Fibroblast of lung (primary cell): ENCODE measurements at regions not wholly inside any gene's neighbourhood (a gene's known extent, or its start where the extent isn't known, plus 50 kb on each side); places are given as distances from the start of the nearest gene placed in this dataset.

Experiments used
- DNase-seq, 2 donors: peaks; one replicate each; pipeline versions ENCODE4 v3.0.0 to v3.0.0-alpha.2; 2010; ENCODE audit warnings: low read depth in 2 of 2
- H2AFZ ChIP-seq: 2 replicates; pipeline ENCODE4 v1.5.1; 2012; ENCODE audit warnings: low read length, control low read depth, inconsistent platforms
- H3K27ac ChIP-seq: 2 replicates; pipeline ENCODE4 v1.5.1; 2011; ENCODE audit warnings: low read length, control low read depth; ENCODE audit not compliant: insufficient read depth
- H3K27me3 ChIP-seq: 2 replicates; pipeline ENCODE4 v1.5.1; 2011; ENCODE audit warnings: mild to moderate bottlenecking, low read length; ENCODE audit not compliant: control insufficient read depth, insufficient read depth
- H3K36me3 ChIP-seq: 2 replicates; pipeline ENCODE4 v1.5.1; 2011; ENCODE audit warnings: low read length; ENCODE audit not compliant: control insufficient read depth, insufficient read depth
- H3K4me1 ChIP-seq: 2 replicates; pipeline ENCODE4 v1.5.1; 2011; ENCODE audit warnings: low read length; ENCODE audit not compliant: control insufficient read depth, insufficient read depth; ENCODE audit errors: extremely low read depth
- H3K4me2 ChIP-seq: 2 replicates; pipeline ENCODE4 v1.5.1; 2011; ENCODE audit warnings: low read length, control low read depth; ENCODE audit not compliant: insufficient read depth; ENCODE audit errors: extremely low read depth
- H3K4me3 ChIP-seq, 4 experiments: fragments of 200-600 bp in 1 of 4; sonication (generic) in 1 of 4; replicated peaks in 1 of 4; 2 replicates each; pipeline ENCODE4 v1.5.1; 2011 to 2016; ENCODE audit warnings: low read length in 4 of 4, low read depth in 3 of 4, mild to moderate bottlenecking in 3 of 4, control low read depth in 2 of 4, inconsistent platforms in 1 of 4, mixed read lengths in 1 of 4; ENCODE audit not compliant: insufficient read depth in 1 of 4; ENCODE audit errors: control extremely low read depth in 1 of 4
- H3K79me2 ChIP-seq: 2 replicates; pipeline ENCODE4 v1.5.1; 2012; ENCODE audit warnings: mild to moderate bottlenecking, low read length, inconsistent platforms; ENCODE audit not compliant: control insufficient read depth, insufficient read depth
- H3K9ac ChIP-seq: 2 replicates; pipeline ENCODE4 v1.5.1; 2011; ENCODE audit warnings: mild to moderate bottlenecking, low read length, control low read depth; ENCODE audit not compliant: insufficient read depth
- H3K9me3 ChIP-seq: 2 replicates; pipeline ENCODE4 v1.5.1; 2012; ENCODE audit warnings: low read depth, low read length; ENCODE audit not compliant: control insufficient read depth, insufficient read depth
- H4K20me1 ChIP-seq: 2 replicates; pipeline ENCODE4 v1.5.1; 2011; ENCODE audit warnings: low read length; ENCODE audit not compliant: control insufficient read depth, insufficient read depth; ENCODE audit errors: extremely low read depth
- EZH2 ChIP-seq: IDR thresholded peaks from 2 replicates; pipeline ENCODE4 v1.5.1; 2012; ENCODE audit warnings: low read length, control low read depth, mild to moderate bottlenecking; ENCODE audit errors: missing control alignments
- TF ChIP-seq, protein P1 (sequence below), 2 donors: IDR thresholded peaks in 1 of 2; conservative IDR thresholded peaks in 1 of 2; 1 replicate in 1 of 2; 2 replicates in 1 of 2; pipeline ENCODE4 v1.5.1; 2011 to 2012; ENCODE audit warnings: low read length in 2 of 2, control low read depth in 1 of 2, inconsistent platforms in 1 of 2, low read depth in 1 of 2, mild to moderate bottlenecking in 1 of 2

DNA sequence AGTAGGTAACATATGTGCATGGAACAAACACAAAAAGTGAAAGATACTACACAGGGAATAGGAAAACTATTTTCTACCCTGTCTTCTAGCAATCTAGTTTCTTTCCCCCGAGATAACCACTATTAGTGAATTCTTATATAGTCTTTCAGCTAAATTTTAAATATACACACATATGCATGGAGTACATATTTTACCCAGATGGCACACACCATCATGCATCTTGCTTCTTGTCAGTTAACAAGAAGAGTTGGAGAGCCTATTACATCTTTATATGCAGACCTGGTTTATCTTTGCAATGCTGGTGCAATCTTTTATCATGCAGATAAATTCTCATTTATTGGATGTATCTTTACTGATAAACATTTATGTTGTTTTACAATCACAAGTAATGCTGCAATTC is 100.4 kb downstream of the OTOR start:
- H2AFZ ChIP-seq: no peak overlapping the region
- H3K27me3 ChIP-seq: no peaks in the 10 kb centered on the region
- TF ChIP-seq, protein P1, sequence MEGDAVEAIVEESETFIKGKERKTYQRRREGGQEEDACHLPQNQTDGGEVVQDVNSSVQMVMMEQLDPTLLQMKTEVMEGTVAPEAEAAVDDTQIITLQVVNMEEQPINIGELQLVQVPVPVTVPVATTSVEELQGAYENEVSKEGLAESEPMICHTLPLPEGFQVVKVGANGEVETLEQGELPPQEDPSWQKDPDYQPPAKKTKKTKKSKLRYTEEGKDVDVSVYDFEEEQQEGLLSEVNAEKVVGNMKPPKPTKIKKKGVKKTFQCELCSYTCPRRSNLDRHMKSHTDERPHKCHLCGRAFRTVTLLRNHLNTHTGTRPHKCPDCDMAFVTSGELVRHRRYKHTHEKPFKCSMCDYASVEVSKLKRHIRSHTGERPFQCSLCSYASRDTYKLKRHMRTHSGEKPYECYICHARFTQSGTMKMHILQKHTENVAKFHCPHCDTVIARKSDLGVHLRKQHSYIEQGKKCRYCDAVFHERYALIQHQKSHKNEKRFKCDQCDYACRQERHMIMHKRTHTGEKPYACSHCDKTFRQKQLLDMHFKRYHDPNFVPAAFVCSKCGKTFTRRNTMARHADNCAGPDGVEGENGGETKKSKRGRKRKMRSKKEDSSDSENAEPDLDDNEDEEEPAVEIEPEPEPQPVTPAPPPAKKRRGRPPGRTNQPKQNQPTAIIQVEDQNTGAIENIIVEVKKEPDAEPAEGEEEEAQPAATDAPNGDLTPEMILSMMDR (conservative IDR thresholded peaks at IDR 0.05 in 1 of 2, IDR thresholded peaks at IDR 0.05 in 1 of 2; ENCODE audit: low read depth in 1 of 2, low read length in 2 of 2): no peak
- no peak for TF ChIP-seq EZH2
- H3K9me3 ChIP-seq: no peaks in the 10 kb centered on the region
- no peak overlapping the region for H3K9ac ChIP-seq
- H3K79me2 ChIP-seq: no peaks in the 10 kb centered on the region
- no peak for DNase-seq
- no peaks in the 10 kb centered on the region for H4K20me1 ChIP-seq
- no peak overlapping the region for H3K4me3 ChIP-seq
- no peak overlapping the region for H3K4me2 ChIP-seq
- H3K36me3 ChIP-seq: no peaks in the 10 kb centered on the region
- H3K4me1 ChIP-seq: no peaks in the 10 kb centered on the region
- H3K27ac ChIP-seq: no peak overlapping the region

- no peak for DNase-seq
- Histone ChIP-seq H3K27ac (no peak overlapping the region), H3K79me2 (no peaks in the 10 kb centered on the region), H3K4me3 (no peak overlapping the region), H3K4me1 (no peaks in the 10 kb centered on the region), H3K36me3 (no peaks in the 10 kb centered on the region), H2AFZ (no peak overlapping the region), H3K4me2 (no peak overlapping the region), H4K20me1 (no peaks in the 10 kb centered on the region), H3K27me3 (no peaks in the 10 kb centered on the region), H3K9me3 (no peaks in the 10 kb centered on the region), H3K9ac (no peak overlapping the region)
- TF ChIP-seq EZH2: no peak
- TF ChIP-seq, protein P1 (conservative IDR thresholded peaks at IDR 0.05 in 1 of 2, IDR thresholded peaks at IDR 0.05 in 1 of 2; ENCODE audit: low read depth in 1 of 2, low read length in 2 of 2): no peak
These were observed 112.8 kb downstream of the OTOR start for GRCh38 chr20:16860914-16861313.

DNA sequence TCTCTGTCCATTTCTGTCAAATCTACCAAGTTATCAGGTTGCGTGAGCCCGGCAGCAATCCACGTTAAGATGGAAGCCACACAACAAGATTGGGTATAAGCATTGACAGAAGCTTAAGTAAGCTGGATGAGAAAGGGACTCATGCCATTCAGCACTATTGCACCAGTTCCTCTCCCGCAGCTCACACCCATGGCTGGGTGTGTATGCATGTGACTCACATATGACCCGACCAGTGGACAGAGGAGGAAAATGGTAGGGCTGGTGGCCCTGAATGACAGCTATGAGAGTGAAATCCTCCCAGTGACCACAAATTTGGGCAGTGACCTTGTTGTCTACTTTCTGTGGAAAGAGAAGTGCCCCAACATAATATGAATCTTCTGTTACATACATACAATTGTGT is 113.5 kb downstream of the OTOR start:
- no peak for DNase-seq
- H3K9ac ChIP-seq: no peak overlapping the region
- TF ChIP-seq, protein P1 (conservative IDR thresholded peaks at IDR 0.05 in 1 of 2, IDR thresholded peaks at IDR 0.05 in 1 of 2; ENCODE audit: low read depth in 1 of 2, low read length in 2 of 2): no peak
- TF ChIP-seq EZH2: no peak

More for the DNA sequence above, 113.5 kb downstream of the OTOR start:
- Histone ChIP-seq H3K4me1 (no peaks in the 10 kb centered on the region), H4K20me1 (no peaks in the 10 kb centered on the region), H3K27me3 (no peaks in the 10 kb centered on the region), H3K4me3 (no peak overlapping the region), H3K9me3 (no peaks in the 10 kb centered on the region), H3K27ac (no peak overlapping the region), H3K4me2 (no peak overlapping the region), H3K36me3 (no peaks in the 10 kb centered on the region), H2AFZ (no peak overlapping the region), H3K79me2 (no peaks in the 10 kb centered on the region)
